Endothelial cell of umbilical vein (primary cell): ENCODE measurements at regions not wholly inside any gene's neighbourhood (a gene's known extent, or its start where the extent isn't known, plus 50 kb on each side); places are given as distances from the start of the nearest gene placed in this dataset.

Experiments used
- BruUV-seq: library from RNA; stranded (reverse); fragments of 400-500 nt; replicated peaks from 2 replicates; lab custom pipeline; 2021; lab: Mats Ljungman, UMichigan
- CTCF ChIA-PET: fragments of 300-600, 350-600 bp; sonication (Branson Sonifier 250); formaldehyde crosslinking; loops from one replicate; lab custom pipeline; 2021; ENCODE audit warnings: antibody characterized with exemption, inconsistent platforms; lab: Charles Lee
- POLR2A ChIA-PET: fragments of 300-600, 350-600 bp; sonication (Branson Sonifier 250); formaldehyde crosslinking; loops from one replicate; lab custom pipeline; 2021; ENCODE audit warnings: antibody characterized with exemption, inconsistent platforms; lab: Charles Lee
- DNase-seq: peaks from one replicate; pipeline ENCODE4 v3.0.0-alpha.2; 2011; ENCODE audit warnings: low read depth, low spot score
- FAIRE-seq: peaks from 2 replicates; lab custom pipeline; 2011; peaks lifted over from hg19 to GRCh38; lab: Jason Lieb, UNC
- H2AFZ ChIP-seq: 2 replicates; pipeline ENCODE4 v1.6.0; 2012; ENCODE audit warnings: low read depth, low read length, control low read depth, inconsistent platforms
- H3K27ac ChIP-seq: 2 replicates; pipeline ENCODE4 v1.5.1; 2011; ENCODE audit warnings: low read depth, mild to moderate bottlenecking, control low read depth, low read length, moderate library complexity; ENCODE audit not compliant: insufficient read depth
- H3K27me3 ChIP-seq, 2 experiments: 2 replicates each; pipeline versions ENCODE4 v1.6.0 to v1.6.1; 2011; ENCODE audit warnings: low read length in 2 of 2, mixed read lengths in 1 of 2; ENCODE audit not compliant: control insufficient read depth in 2 of 2, insufficient read depth in 2 of 2
- H3K36me3 ChIP-seq, 2 experiments: 2 replicates in 1 of 2; 3 replicates in 1 of 2; pipeline ENCODE4 v1.5.1; 2011; ENCODE audit warnings: low read length in 2 of 2, mild to moderate bottlenecking in 1 of 2, moderate library complexity in 1 of 2; ENCODE audit not compliant: control insufficient read depth in 2 of 2, insufficient read depth in 2 of 2; ENCODE audit errors: extremely low read depth in 1 of 2
- H3K4me1 ChIP-seq: 3 replicates; pipeline ENCODE4 v1.5.1; 2011; ENCODE audit warnings: mild to moderate bottlenecking, low read length; ENCODE audit not compliant: control insufficient read depth, insufficient read depth; ENCODE audit errors: extremely low read depth
- H3K4me2 ChIP-seq: 2 replicates; pipeline ENCODE4 v1.6.1; 2011; ENCODE audit warnings: low read length, control low read depth, mixed read lengths; ENCODE audit not compliant: insufficient read depth
- H3K4me3 ChIP-seq, 3 experiments: fragments of 200-600 bp in 1 of 3; sonication (generic), shearing (Covaris generic) in 1 of 3; replicated peaks in 1 of 3; 2 replicates each; pipeline ENCODE4 v1.5.1; 2011 to 2016; ENCODE audit warnings: control low read depth in 3 of 3, low read length in 3 of 3, mild to moderate bottlenecking in 2 of 3, inconsistent platforms in 1 of 3, low read depth in 1 of 3, moderate library complexity in 1 of 3; ENCODE audit not compliant: insufficient read depth in 1 of 3
- H3K79me2 ChIP-seq: 2 replicates; pipeline ENCODE4 v1.6.0; 2012; ENCODE audit warnings: low read length, inconsistent platforms; ENCODE audit not compliant: control insufficient read depth, insufficient read depth
- H3K9ac ChIP-seq: replicated peaks from 2 replicates; pipeline ENCODE3; 2011; ENCODE audit warnings: low read length, control low read depth; ENCODE audit not compliant: insufficient read depth; ENCODE audit errors: extremely low read depth
- H3K9me1 ChIP-seq: replicated peaks from 3 replicates; pipeline ENCODE4 v1.6.0; 2011; ENCODE audit warnings: mild to moderate bottlenecking, low read length; ENCODE audit not compliant: control insufficient read depth, insufficient read depth; ENCODE audit errors: extremely low read depth
- H3K9me3 ChIP-seq: replicated peaks from 2 replicates; pipeline ENCODE4 v1.5.1; 2012; ENCODE audit warnings: low read length, inconsistent platforms; ENCODE audit not compliant: control insufficient read depth, insufficient read depth
- H4K20me1 ChIP-seq: replicated peaks from 2 replicates; pipeline ENCODE3; 2011; ENCODE audit warnings: mild to moderate bottlenecking, low read length; ENCODE audit not compliant: control insufficient read depth, insufficient read depth; ENCODE audit errors: extremely low read depth
- EZH2 ChIP-seq: IDR thresholded peaks from 2 replicates; pipeline ENCODE4 v1.6.1; 2012; ENCODE audit warnings: borderline replicate concordance, low read depth, mild to moderate bottlenecking, moderate library complexity, low read length, inconsistent platforms; ENCODE audit not compliant: severe bottlenecking
- FOS ChIP-seq: IDR thresholded peaks from 2 replicates; pipeline ENCODE4 v1.6.1; 2011; ENCODE audit warnings: mild to moderate bottlenecking, low read length, moderate library complexity, borderline replicate concordance; ENCODE audit not compliant: insufficient read depth
- GATA2 ChIP-seq: IDR thresholded peaks from 2 replicates; pipeline ENCODE4 v1.7.0; 2011; ENCODE audit warnings: low read depth, mild to moderate bottlenecking, moderate library complexity, mixed read lengths, low read length; ENCODE audit not compliant: insufficient read length, insufficient read depth
- JUN ChIP-seq: IDR thresholded peaks from 2 replicates; pipeline ENCODE4 v1.6.1; 2011; ENCODE audit warnings: borderline replicate concordance, low read depth; ENCODE audit not compliant: insufficient read length, insufficient read depth
- MYC ChIP-seq: IDR thresholded peaks from one replicate; pipeline ENCODE4 v1.6.1; 2011; ENCODE audit warnings: mild to moderate bottlenecking, low read depth, low read length
- POLR2A ChIP-seq: IDR thresholded peaks from 2 replicates; pipeline ENCODE4 v1.6.1; 2012; ENCODE audit warnings: low read depth, mild to moderate bottlenecking, control low read depth, low read length
- POLR2AphosphoS5 ChIP-seq: IDR thresholded peaks from 2 replicates; pipeline ENCODE4 v1.6.1; 2012; ENCODE audit warnings: low read depth, mild to moderate bottlenecking, control low read depth, low read length, moderate library complexity; ENCODE audit not compliant: insufficient read depth
- dilution Hi-C: fragments of 300-500 bp; cut with MboI; formaldehyde crosslinking; loops from one replicate; pipeline ENCODE4 v1.15.0; 2019; ENCODE audit warnings: low sequenced_read_pairs; ENCODE audit not compliant: extremely low pct_ligation_motif_present
- intact Hi-C: fragments of 100-400 bp; cut with micrococcal nuclease; formaldehyde crosslinking; loops from one replicate; pipeline ENCODE4 v1.10.0; 2022
- TF ChIP-seq, protein P1 (sequence below), 2 donors: IDR thresholded peaks; 1 replicate in 1 of 2; 2 replicates in 1 of 2; pipeline ENCODE4 v1.5.1; 2011; ENCODE audit warnings: low read length in 2 of 2, mild to moderate bottlenecking in 2 of 2, moderate library complexity in 2 of 2, control low read depth in 1 of 2, inconsistent platforms in 1 of 2, low read depth in 1 of 2; ENCODE audit not compliant: insufficient read depth in 1 of 2; ENCODE audit errors: extremely low read depth in 1 of 2
- TF ChIP-seq, protein P2 (sequence below): IDR thresholded peaks from 2 replicates; pipeline ENCODE4 v1.6.1; 2011; ENCODE audit not compliant: insufficient read depth, insufficient read length

DNA sequence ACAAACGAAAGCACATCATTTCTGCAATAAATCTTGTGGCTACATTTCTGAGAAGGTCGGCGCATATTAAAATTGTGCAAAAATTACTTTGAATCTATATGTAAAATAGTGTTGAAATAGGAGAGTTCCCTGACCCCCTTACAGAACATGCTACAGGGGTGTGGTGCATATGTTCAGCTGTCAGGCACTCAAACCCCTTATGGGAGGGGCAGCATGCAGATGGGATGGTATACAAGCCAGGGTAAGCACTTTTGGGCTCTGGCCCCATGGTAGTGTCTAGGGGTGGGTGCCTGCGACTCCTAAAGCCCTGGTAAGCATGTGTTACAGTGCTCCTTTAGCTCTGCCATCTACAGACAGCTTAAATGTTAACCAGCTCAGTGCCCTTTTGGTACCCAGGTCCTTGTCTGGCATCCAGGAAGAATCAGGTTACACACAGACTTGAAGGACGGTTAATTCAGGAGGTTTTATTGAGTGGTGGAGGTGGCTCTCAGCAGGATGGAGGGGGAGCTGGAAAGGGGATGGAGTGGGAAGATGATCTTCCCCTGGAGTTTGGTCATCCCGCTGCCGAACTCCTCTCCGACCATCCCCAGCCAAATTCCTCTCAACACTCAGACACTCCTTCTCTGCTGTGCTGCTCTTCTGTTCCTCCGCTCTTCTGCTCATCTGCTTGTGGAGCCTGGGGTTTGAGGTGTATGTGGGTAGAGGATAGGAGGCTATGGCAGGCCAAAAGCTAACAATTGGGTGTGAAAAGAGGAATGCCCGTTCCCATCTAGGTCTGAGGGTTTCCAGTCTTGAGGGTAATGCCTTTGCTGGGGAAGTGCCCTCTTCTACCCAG, 84.6 kb upstream of the RASEF start:
- Histone ChIP-seq H3K9me3 (no peaks in the 10 kb centered on the region), H3K9me1 (no peaks in the 10 kb centered on the region), H3K4me1 (no peaks in the 10 kb centered on the region), H3K27ac (no peak overlapping the region), H3K4me2 (no peak overlapping the region), H3K79me2 (no peaks in the 10 kb centered on the region), H3K4me3 (no peak overlapping the region), H4K20me1 (no peaks in the 10 kb centered on the region), H3K27me3 (no peaks in the 10 kb centered on the region), H3K9ac (no peak overlapping the region), H2AFZ (no peak overlapping the region), H3K36me3 (no peaks in the 10 kb centered on the region)
- TF ChIP-seq JUN (no peak), FOS (no peak), EZH2 (no peak), GATA2 (no peak), POLR2A (no peak), MYC (no peak), POLR2AphosphoS5 (no peak)
- TF ChIP-seq, protein P1, sequence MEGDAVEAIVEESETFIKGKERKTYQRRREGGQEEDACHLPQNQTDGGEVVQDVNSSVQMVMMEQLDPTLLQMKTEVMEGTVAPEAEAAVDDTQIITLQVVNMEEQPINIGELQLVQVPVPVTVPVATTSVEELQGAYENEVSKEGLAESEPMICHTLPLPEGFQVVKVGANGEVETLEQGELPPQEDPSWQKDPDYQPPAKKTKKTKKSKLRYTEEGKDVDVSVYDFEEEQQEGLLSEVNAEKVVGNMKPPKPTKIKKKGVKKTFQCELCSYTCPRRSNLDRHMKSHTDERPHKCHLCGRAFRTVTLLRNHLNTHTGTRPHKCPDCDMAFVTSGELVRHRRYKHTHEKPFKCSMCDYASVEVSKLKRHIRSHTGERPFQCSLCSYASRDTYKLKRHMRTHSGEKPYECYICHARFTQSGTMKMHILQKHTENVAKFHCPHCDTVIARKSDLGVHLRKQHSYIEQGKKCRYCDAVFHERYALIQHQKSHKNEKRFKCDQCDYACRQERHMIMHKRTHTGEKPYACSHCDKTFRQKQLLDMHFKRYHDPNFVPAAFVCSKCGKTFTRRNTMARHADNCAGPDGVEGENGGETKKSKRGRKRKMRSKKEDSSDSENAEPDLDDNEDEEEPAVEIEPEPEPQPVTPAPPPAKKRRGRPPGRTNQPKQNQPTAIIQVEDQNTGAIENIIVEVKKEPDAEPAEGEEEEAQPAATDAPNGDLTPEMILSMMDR (IDR thresholded peaks at IDR 0.05; ENCODE audit: extremely low read depth in 1 of 2, insufficient read depth in 1 of 2, low read depth in 1 of 2, low read length in 2 of 2), result no peak
- TF ChIP-seq, protein P2, sequence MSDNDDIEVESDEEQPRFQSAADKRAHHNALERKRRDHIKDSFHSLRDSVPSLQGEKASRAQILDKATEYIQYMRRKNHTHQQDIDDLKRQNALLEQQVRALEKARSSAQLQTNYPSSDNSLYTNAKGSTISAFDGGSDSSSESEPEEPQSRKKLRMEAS, result no peak
- FAIRE-seq, result no peak
- DNase-seq, result no peak
- intact Hi-C loops (no loop called here), dilution Hi-C loops (no loop called here)
- CTCF ChIA-PET, result no interaction called here
- no TSS peak for BruUV-seq
- POLR2A ChIA-PET, result no interaction called here
